ENCODE measurements at regions not wholly inside any gene's neighbourhood (a gene's known extent, or its start where the extent isn't known, plus 50 kb on each side); places are given as distances from the start of the nearest gene placed in this dataset.

GRCh38 chr20:52610749-52611148, 361.4 kb upstream of the TSHZ2 start:
- TF ChIP-seq POLR2A (IDR thresholded peaks at IDR 0.05; ENCODE audit: low read depth, low read length) = no peak
- TF ChIP-seq TAF1 (IDR thresholded peaks at IDR 0.05; ENCODE audit: low read depth, low read length) = no peak
- no peak for TF ChIP-seq POU2F2 (IDR thresholded peaks at IDR 0.05; ENCODE audit: low read depth, low read length)
- TF ChIP-seq POLR2AphosphoS5 (IDR thresholded peaks at IDR 0.05; ENCODE audit: low read depth, low read length) = no peak
